ENCODE measurements at regions not wholly inside any gene's neighbourhood (a gene's known extent, or its start where the extent isn't known, plus 50 kb on each side); places are given as distances from the start of the nearest gene placed in this dataset.

GRCh38 chr22:35170716-35171697 is 86.3 kb upstream of the HMGXB4 start:
- no peak for ATAC-seq
- 48 to 56% (median 55%) methylated on average over 11 of the region's 11 CpGs for WGBS, 3 donors
- Histone ChIP-seq H3K27me3 (ENCODE audit: insufficient read depth in 3 of 3, low read length in 2 of 3) (peaks cover 0 to 7% (median 0%) of the 10 kb centered on the region in 3 donors), H3K27ac (no peak overlapping the region), H3K4me3 (no peak overlapping the region), H3K4me1 (no peaks in the 10 kb centered on the region), H3K9me3 (no peaks in the 10 kb centered on the region), H3K36me3 (ENCODE audit: insufficient read depth in 1 of 2, low read depth in 1 of 2) (no peaks in the 10 kb centered on the region)
- intact Hi-C loops (cut with DNase I) = loop anchor here in 1 of 2 donors (10.0 kb wide), 1 partner anchor 836 kb away; no protein-coding TSS in a partner anchor
- TF ChIP-seq CTCF (IDR thresholded peaks at IDR 0.05) = no peak
- no peak for DNase-seq

GRCh38 chr22:35172442-35172841 is 84.9 kb upstream of the HMGXB4 start:
- no peak for TF ChIP-seq CTCF (IDR thresholded peaks at IDR 0.05)
- DNase-seq (no peak), ATAC-seq (no peak)
- peaks cover 0 to 12% (median 4%) of the 10 kb centered on the region in 3 donors for H3K27me3 ChIP-seq (ENCODE audit: insufficient read depth in 3 of 3, low read length in 2 of 3)
- H3K4me3 ChIP-seq = no peak overlapping the region
- no peak overlapping the region for H3K27ac ChIP-seq
- H3K9me3 ChIP-seq = no peaks in the 10 kb centered on the region
- H3K36me3 ChIP-seq (ENCODE audit: insufficient read depth in 1 of 2, low read depth in 1 of 2) = no peaks in the 10 kb centered on the region
- no peaks in the 10 kb centered on the region for H3K4me1 ChIP-seq
- intact Hi-C loops (cut with DNase I) = loop anchor here in 1 of 2 donors (10.0 kb wide), 1 partner anchor 838 kb away; no protein-coding TSS in a partner anchor
- 23 to 26% (median 24%) methylated on average over 5 of the region's 5 CpGs for WGBS, 3 donors

- TF ChIP-seq CTCF (IDR thresholded peaks at IDR 0.05) = no peak
- intact Hi-C loops (cut with DNase I) = loop anchor here in 1 of 2 donors (10.0 kb wide), 1 partner anchor 839 kb away; no protein-coding TSS in a partner anchor
- Histone ChIP-seq H3K4me1 (no peaks in the 10 kb centered on the region), H3K4me3 (no peak overlapping the region), H3K27me3 (ENCODE audit: insufficient read depth in 3 of 3, low read length in 2 of 3) (peaks cover 0 to 12% (median 4%) of the 10 kb centered on the region in 3 donors), H3K36me3 (ENCODE audit: insufficient read depth in 1 of 2, low read depth in 1 of 2) (no peaks in the 10 kb centered on the region), H3K9me3 (no peaks in the 10 kb centered on the region), H3K27ac (no peak overlapping the region)
- ATAC-seq (no peak), DNase-seq (no peak)
- 68 to 84% (median 71%) methylated on average over 2 of the region's 2 CpGs for WGBS, 3 donors
Observed at GRCh38 chr22:35173655-35174054, 83.6 kb upstream of the HMGXB4 start.

- H3K36me3 ChIP-seq (ENCODE audit: insufficient read depth in 1 of 2, low read depth in 1 of 2) = no peaks in the 10 kb centered on the region
- H3K4me3 ChIP-seq = no peak overlapping the region
- 6 to 14% (median 10%) methylated on average over 5 of the region's 5 CpGs for WGBS, 3 donors
- ATAC-seq (no peak), DNase-seq (no peak)
- no peaks in the 10 kb centered on the region for H3K4me1 ChIP-seq
- no peak overlapping the region for H3K27ac ChIP-seq
- peaks cover 0 to 16% (median 4%) of the 10 kb centered on the region in 3 donors for H3K27me3 ChIP-seq (ENCODE audit: insufficient read depth in 3 of 3, low read length in 2 of 3)
- TF ChIP-seq CTCF (IDR thresholded peaks at IDR 0.05) = no peak
- intact Hi-C loops (cut with DNase I) = loop anchor here in 1 of 2 donors (10.0 kb wide), 1 partner anchor 840 kb away; no protein-coding TSS in a partner anchor
- no peaks in the 10 kb centered on the region for H3K9me3 ChIP-seq
Observed at GRCh38 chr22:35174401-35175038, 82.8 kb upstream of the HMGXB4 start.
